MM.1S (cell line): ENCODE measurements at regions not wholly inside any gene's neighbourhood (a gene's known extent, or its start where the extent isn't known, plus 50 kb on each side); places are given as distances from the start of the nearest gene placed in this dataset.

Experiments
- DNase-seq: peaks from one replicate; pipeline ENCODE4 v3.0.0-alpha.2; 2015
- H2AFZ ChIP-seq: fragments of 300-600 bp; sonication (generic); 2 replicates; pipeline ENCODE4 v1.6.0; 2016; ENCODE audit warnings: antibody characterized with exemption, low read length
- H3F3A ChIP-seq: fragments of 300-600 bp; sonication (generic); 2 replicates; pipeline ENCODE4 v1.6.1; 2016; ENCODE audit warnings: mild to moderate bottlenecking, antibody characterized with exemption, low read length, moderate library complexity, mixed read lengths; ENCODE audit not compliant: insufficient read depth
- H3K27ac ChIP-seq: fragments of 300-600 bp; sonication (generic); 2 replicates; pipeline ENCODE4 v1.5.1; 2016; ENCODE audit warnings: mild to moderate bottlenecking, low read length
- H3K27me3 ChIP-seq: fragments of 300-600 bp; sonication (generic); replicated peaks from 2 replicates; pipeline ENCODE4 v1.6.0; 2016; ENCODE audit warnings: low read length; ENCODE audit not compliant: insufficient read depth
- H3K36me3 ChIP-seq: fragments of 300-600 bp; sonication (generic); replicated peaks from 2 replicates; pipeline ENCODE4 v1.6.1; 2016; ENCODE audit warnings: mild to moderate bottlenecking, low read length, mixed read lengths; ENCODE audit not compliant: insufficient read depth
- H3K4me1 ChIP-seq: fragments of 300-600 bp; sonication (generic); 2 replicates; pipeline ENCODE4 v1.6.1; 2016; ENCODE audit warnings: low read length, mixed read lengths
- H3K4me2 ChIP-seq: fragments of 300-600 bp; sonication (generic); 2 replicates; pipeline ENCODE4 v1.6.0; 2016; ENCODE audit warnings: low read depth, low read length
- H3K4me3 ChIP-seq: fragments of 300-600 bp; sonication (generic); 2 replicates; pipeline ENCODE4 v1.5.1; 2016; ENCODE audit warnings: low read length, mixed read lengths
- H3K79me2 ChIP-seq: fragments of 300-600 bp; sonication (generic); 2 replicates; pipeline ENCODE4 v1.6.1; 2016; ENCODE audit warnings: mixed run types, low read length, mixed read lengths
- H3K9ac ChIP-seq: fragments of 300-600 bp; sonication (generic); 2 replicates; pipeline ENCODE4 v1.6.1; 2016; ENCODE audit warnings: low read length, mixed read lengths
- H3K9me2 ChIP-seq: fragments of 300-600 bp; sonication (generic); replicated peaks from 2 replicates; pipeline ENCODE4 v1.6.1; 2016; ENCODE audit warnings: mild to moderate bottlenecking, low read length, mixed read lengths; ENCODE audit not compliant: insufficient read depth
- H3K9me3 ChIP-seq: fragments of 300-600 bp; sonication (generic); replicated peaks from 2 replicates; pipeline ENCODE4 v1.6.1; 2016; ENCODE audit warnings: mild to moderate bottlenecking, low read length, mixed read lengths; ENCODE audit not compliant: insufficient read depth
- H4K20me1 ChIP-seq: fragments of 300-600 bp; sonication (generic); 2 replicates; pipeline ENCODE4 v1.6.1; 2016; ENCODE audit warnings: mild to moderate bottlenecking, low read length, moderate library complexity, mixed read lengths; ENCODE audit not compliant: insufficient read depth
- EZH2 ChIP-seq: fragments of 300-600 bp; sonication (generic); optimal IDR thresholded peaks from 2 replicates; pipeline ENCODE3; 2017; ENCODE audit warnings: low read depth, mild to moderate bottlenecking, antibody characterized with exemption, low read length, mixed read lengths
- EZH2phosphoT487 ChIP-seq: fragments of 300-600 bp; sonication (generic); IDR thresholded peaks from 2 replicates; pipeline ENCODE4 v1.6.1; 2018; ENCODE audit warnings: antibody characterized with exemption, low read length
- TF ChIP-seq, protein P1 (sequence below): fragments of 300-600 bp; sonication (generic); IDR thresholded peaks from 2 replicates; pipeline ENCODE4 v1.5.1; 2016; ENCODE audit warnings: antibody characterized with exemption, low read length, mixed read lengths

DNA sequence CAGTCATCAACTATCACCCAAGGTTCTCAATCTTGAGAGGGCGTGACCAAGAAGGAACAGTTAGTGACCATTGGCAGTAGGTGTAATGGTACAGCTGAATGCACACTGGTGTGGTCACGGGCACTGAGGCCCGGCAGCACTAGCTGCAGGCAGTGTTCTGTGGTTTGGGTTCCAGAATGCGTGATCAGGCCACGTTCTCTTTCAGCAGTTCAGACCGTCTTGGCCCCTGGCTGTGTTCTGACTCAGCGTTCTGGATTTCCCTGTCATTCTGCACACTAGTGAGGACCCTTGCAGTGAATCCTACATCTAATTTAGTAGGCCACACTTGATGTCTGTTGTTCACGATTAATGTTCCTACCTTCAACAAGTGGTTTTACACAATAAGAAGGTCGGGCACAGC, 220.5 kb upstream of the SLCO3A1 start:
- no peak for DNase-seq
- Histone ChIP-seq H3K79me2 (no peaks in the 10 kb centered on the region), H3K9me2 (no peaks in the 10 kb centered on the region), H3K4me3 (no peak overlapping the region), H3K4me1 (no peaks in the 10 kb centered on the region), H2AFZ (no peak overlapping the region), H3K9me3 (no peaks in the 10 kb centered on the region), H3K9ac (no peak overlapping the region), H4K20me1 (no peaks in the 10 kb centered on the region), H3K36me3 (no peaks in the 10 kb centered on the region), H3F3A (no peaks in the 10 kb centered on the region), H3K4me2 (no peak overlapping the region), H3K27ac (no peak overlapping the region), H3K27me3 (no peaks in the 10 kb centered on the region)
- TF ChIP-seq EZH2 (no peak), EZH2phosphoT487 (no peak)
- TF ChIP-seq, protein P1, sequence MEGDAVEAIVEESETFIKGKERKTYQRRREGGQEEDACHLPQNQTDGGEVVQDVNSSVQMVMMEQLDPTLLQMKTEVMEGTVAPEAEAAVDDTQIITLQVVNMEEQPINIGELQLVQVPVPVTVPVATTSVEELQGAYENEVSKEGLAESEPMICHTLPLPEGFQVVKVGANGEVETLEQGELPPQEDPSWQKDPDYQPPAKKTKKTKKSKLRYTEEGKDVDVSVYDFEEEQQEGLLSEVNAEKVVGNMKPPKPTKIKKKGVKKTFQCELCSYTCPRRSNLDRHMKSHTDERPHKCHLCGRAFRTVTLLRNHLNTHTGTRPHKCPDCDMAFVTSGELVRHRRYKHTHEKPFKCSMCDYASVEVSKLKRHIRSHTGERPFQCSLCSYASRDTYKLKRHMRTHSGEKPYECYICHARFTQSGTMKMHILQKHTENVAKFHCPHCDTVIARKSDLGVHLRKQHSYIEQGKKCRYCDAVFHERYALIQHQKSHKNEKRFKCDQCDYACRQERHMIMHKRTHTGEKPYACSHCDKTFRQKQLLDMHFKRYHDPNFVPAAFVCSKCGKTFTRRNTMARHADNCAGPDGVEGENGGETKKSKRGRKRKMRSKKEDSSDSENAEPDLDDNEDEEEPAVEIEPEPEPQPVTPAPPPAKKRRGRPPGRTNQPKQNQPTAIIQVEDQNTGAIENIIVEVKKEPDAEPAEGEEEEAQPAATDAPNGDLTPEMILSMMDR: no peak

DNA sequence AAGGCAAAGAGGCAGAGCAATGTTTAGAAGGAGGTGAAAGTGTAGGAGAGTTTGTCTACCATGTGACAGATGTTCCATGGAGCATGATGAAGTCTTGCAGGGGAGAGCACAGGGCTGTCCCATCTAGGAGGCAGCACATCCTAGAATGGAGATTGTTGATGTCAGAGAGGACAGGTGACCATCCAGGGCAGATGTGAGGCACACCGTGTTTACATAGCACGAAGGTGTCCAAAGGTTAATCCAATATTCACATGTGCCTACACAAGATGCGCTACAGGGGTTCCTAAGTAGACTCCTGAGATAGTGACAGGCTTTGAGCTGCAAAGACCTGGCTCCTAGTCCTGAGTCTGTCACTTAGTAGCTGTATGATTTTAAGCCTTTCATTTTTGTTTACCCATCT, 219.3 kb upstream of the SLCO3A1 start:
- H4K20me1 ChIP-seq: no peaks in the 10 kb centered on the region
- TF ChIP-seq EZH2: no peak
- no peak for TF ChIP-seq EZH2phosphoT487
- TF ChIP-seq, protein P1: no peak
- H3K27ac ChIP-seq: no peak overlapping the region
- H3K9ac ChIP-seq: no peak overlapping the region
- no peaks in the 10 kb centered on the region for H3K36me3 ChIP-seq
- no peaks in the 10 kb centered on the region for H3K9me2 ChIP-seq
- H3K4me2 ChIP-seq: no peak overlapping the region
- no peaks in the 10 kb centered on the region for H3F3A ChIP-seq
- no peak for DNase-seq
- no peaks in the 10 kb centered on the region for H3K79me2 ChIP-seq
- no peaks in the 10 kb centered on the region for H3K27me3 ChIP-seq
- H3K4me1 ChIP-seq: no peaks in the 10 kb centered on the region
- H3K9me3 ChIP-seq: no peaks in the 10 kb centered on the region
- no peak overlapping the region for H3K4me3 ChIP-seq
- H2AFZ ChIP-seq: no peak overlapping the region

DNA sequence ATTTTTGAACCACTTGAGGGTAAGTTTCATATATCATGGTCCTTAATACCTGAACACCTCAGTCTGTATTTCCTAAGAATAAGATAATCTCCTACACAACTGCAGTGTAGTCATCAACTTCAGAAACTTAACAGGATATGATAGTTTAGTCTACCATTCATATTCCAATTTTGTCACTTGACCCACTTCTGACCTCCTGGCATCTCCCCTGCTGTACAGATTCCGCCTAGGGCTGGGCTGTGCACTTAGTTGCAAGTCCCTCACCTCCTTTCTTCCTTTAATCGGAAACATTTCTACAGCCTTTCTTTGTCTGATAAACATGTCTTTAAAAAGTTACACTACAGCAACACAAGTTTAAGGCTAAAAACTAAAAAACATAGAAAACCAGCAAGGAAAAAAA, 218.4 kb upstream of the SLCO3A1 start:
- Histone ChIP-seq H3K9me2 (no peaks in the 10 kb centered on the region), H3K4me3 (no peak overlapping the region), H3K9me3 (no peaks in the 10 kb centered on the region), H3K9ac (no peak overlapping the region), H4K20me1 (no peaks in the 10 kb centered on the region), H3F3A (no peaks in the 10 kb centered on the region), H3K27ac (no peak overlapping the region), H3K36me3 (no peaks in the 10 kb centered on the region), H3K4me1 (no peaks in the 10 kb centered on the region), H3K4me2 (no peak overlapping the region), H3K79me2 (no peaks in the 10 kb centered on the region), H2AFZ (no peak overlapping the region), H3K27me3 (no peaks in the 10 kb centered on the region)
- DNase-seq: no peak
- TF ChIP-seq EZH2phosphoT487 (no peak), EZH2 (no peak)
- TF ChIP-seq, protein P1: no peak
